ENCODE measurements at regions not wholly inside any gene's neighbourhood (a gene's known extent, or its start where the extent isn't known, plus 50 kb on each side); places are given as distances from the start of the nearest gene placed in this dataset.

DNA sequence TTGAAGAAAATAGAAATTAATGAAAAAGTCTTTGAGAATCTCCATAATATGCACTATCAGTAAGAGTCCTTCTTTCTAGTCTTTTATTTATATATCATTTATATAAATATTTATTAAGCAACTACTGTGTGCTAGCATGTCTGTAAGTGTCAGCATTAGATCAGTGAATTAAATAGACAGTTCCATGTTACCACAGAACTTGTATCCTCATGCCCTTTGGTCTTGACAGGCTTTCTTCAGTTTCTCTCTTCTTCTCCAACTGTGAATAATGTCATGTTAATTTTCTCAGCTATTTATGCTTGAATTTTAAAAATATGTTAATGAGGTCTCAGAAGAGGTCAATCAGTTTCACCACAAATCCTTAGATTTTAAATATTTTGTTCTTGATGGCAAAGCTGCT lies 389.6 kb upstream of the TRAM1L1 start:
- Histone ChIP-seq H3K4me1 (ENCODE audit: control insufficient read depth in 2 of 2, insufficient read depth in 2 of 2, low read length in 2 of 2) (no peaks in the 10 kb centered on the region), H3K9ac (ENCODE audit: low read depth in 1 of 2, low read length in 2 of 2) (no peak overlapping the region), H3K4me3 (ENCODE audit: low read length in 2 of 2) (no peak overlapping the region), H3K27me3 (ENCODE audit: control insufficient read depth in 2 of 2, insufficient read depth in 2 of 2, low read length in 2 of 2) (no peaks in the 10 kb centered on the region), H3K27ac (ENCODE audit: low read depth in 2 of 2, low read length in 2 of 2) (no peak overlapping the region), H3K9me3 (ENCODE audit: control insufficient read depth in 2 of 2, low read length in 2 of 2) (no peaks in the 10 kb centered on the region), H3K36me3 (ENCODE audit: control insufficient read depth in 2 of 2, insufficient read depth in 2 of 2, low read length in 2 of 2) (no peaks in the 10 kb centered on the region)

DNA sequence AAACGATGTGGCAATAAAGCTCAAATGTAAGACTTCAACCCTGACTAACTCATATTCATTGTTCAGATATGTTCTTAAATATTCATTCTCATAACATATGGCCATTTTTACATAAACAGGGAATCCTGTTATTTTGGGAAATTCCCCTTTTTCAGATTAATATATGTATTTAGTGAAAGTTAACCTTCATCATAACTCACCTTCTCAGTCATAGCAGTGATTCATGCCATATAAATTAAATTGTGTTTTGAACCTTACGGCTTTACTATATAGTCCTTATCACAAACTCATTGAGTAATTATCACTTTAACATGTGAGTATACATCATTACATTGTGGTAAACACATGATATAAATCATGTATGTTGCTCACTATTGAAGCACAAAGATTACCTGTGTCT lies 392.5 kb upstream of the TRAM1L1 start:
- no peaks in the 10 kb centered on the region for H3K4me1 ChIP-seq (ENCODE audit: control insufficient read depth in 2 of 2, insufficient read depth in 2 of 2, low read length in 2 of 2)
- no peaks in the 10 kb centered on the region for H3K27me3 ChIP-seq (ENCODE audit: control insufficient read depth in 2 of 2, insufficient read depth in 2 of 2, low read length in 2 of 2)
- H3K36me3 ChIP-seq (ENCODE audit: control insufficient read depth in 2 of 2, insufficient read depth in 2 of 2, low read length in 2 of 2), result no peaks in the 10 kb centered on the region

DNA sequence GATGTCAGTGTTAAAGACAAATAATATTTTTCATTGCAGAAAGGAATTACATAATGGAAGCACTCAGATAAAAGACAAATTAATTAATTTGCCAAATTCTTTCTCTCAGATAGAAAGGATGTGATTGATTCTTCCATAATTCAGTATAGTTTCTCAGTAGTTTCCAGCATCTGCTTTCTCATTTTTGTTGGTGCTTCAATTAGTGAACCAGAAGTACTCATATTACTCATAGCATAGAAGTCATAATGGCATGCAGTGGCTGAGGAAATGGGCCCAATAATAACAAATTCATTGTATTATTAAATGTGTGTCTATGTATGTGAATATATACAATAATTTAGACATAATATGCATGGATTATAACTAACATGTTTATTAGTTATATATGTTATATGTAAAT lies 393.3 kb upstream of the TRAM1L1 start:
- H3K9me3 ChIP-seq (ENCODE audit: control insufficient read depth in 2 of 2, low read length in 2 of 2), result no peaks in the 10 kb centered on the region
- H3K9ac ChIP-seq (ENCODE audit: low read depth in 1 of 2, low read length in 2 of 2), result no peak overlapping the region
- H3K4me1 ChIP-seq (ENCODE audit: control insufficient read depth in 2 of 2, insufficient read depth in 2 of 2, low read length in 2 of 2), result no peaks in the 10 kb centered on the region
- no peak overlapping the region for H3K4me3 ChIP-seq (ENCODE audit: low read length in 2 of 2)
- H3K27ac ChIP-seq (ENCODE audit: low read depth in 2 of 2, low read length in 2 of 2), result no peak overlapping the region
- no peaks in the 10 kb centered on the region for H3K27me3 ChIP-seq (ENCODE audit: control insufficient read depth in 2 of 2, insufficient read depth in 2 of 2, low read length in 2 of 2)
- H3K36me3 ChIP-seq (ENCODE audit: control insufficient read depth in 2 of 2, insufficient read depth in 2 of 2, low read length in 2 of 2), result no peaks in the 10 kb centered on the region

More for the DNA sequence above, 392.5 kb upstream of the TRAM1L1 start:
- H3K4me3 ChIP-seq (ENCODE audit: low read length in 2 of 2), result no peak overlapping the region
- no peaks in the 10 kb centered on the region for H3K9me3 ChIP-seq (ENCODE audit: control insufficient read depth in 2 of 2, low read length in 2 of 2)
- H3K27ac ChIP-seq (ENCODE audit: low read depth in 2 of 2, low read length in 2 of 2), result no peak overlapping the region
- H3K9ac ChIP-seq (ENCODE audit: low read depth in 1 of 2, low read length in 2 of 2), result no peak overlapping the region

DNA sequence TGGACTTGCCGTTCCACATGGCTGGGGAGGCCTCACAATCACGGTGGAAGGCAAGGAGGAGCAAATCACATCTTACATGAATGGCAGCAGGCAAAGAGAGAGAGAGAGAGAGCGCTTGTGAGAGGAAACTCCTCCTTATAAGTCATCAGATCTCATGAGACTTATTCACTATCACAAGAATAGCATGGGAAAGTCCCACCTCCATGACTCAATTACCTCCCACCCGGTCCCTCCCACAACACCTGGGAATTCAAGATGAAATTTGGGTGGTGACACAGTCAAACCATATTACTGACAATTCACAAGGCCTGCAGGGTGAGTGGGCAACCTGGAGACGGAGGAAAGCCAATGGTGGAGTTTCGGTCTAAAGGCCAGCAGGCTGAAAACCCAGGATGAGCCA lies 394.3 kb upstream of the TRAM1L1 start:
- Histone ChIP-seq H3K27me3 (ENCODE audit: control insufficient read depth in 2 of 2, insufficient read depth in 2 of 2, low read length in 2 of 2) (no peaks in the 10 kb centered on the region), H3K27ac (ENCODE audit: low read depth in 2 of 2, low read length in 2 of 2) (no peak overlapping the region), H3K9me3 (ENCODE audit: control insufficient read depth in 2 of 2, low read length in 2 of 2) (no peaks in the 10 kb centered on the region), H3K9ac (ENCODE audit: low read depth in 1 of 2, low read length in 2 of 2) (no peak overlapping the region), H3K36me3 (ENCODE audit: control insufficient read depth in 2 of 2, insufficient read depth in 2 of 2, low read length in 2 of 2) (no peaks in the 10 kb centered on the region), H3K4me1 (ENCODE audit: control insufficient read depth in 2 of 2, insufficient read depth in 2 of 2, low read length in 2 of 2) (no peaks in the 10 kb centered on the region), H3K4me3 (ENCODE audit: low read length in 2 of 2) (no peak overlapping the region)

DNA sequence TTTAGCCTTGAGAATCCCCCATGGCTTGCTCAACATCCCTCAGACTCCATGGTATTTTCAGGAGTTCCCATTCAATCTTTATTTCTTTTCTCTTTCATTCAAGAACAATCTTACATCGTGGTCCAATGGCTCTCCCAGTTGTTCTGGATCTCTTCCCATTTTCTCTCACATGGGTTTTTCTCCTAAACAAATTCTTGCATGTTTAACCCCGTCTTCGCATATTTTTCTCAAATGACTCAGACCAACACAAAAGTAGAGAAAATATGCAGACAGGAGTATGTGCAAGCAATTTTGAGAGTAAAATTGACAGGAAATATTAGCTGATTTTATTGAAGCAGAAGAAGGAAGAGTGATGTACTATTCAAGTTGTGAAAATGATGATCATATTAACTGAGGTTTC lies 396.4 kb upstream of the TRAM1L1 start:
- Histone ChIP-seq H3K4me3 (ENCODE audit: low read length in 2 of 2) (no peak overlapping the region), H3K36me3 (ENCODE audit: control insufficient read depth in 2 of 2, insufficient read depth in 2 of 2, low read length in 2 of 2) (no peaks in the 10 kb centered on the region), H3K27ac (ENCODE audit: low read depth in 2 of 2, low read length in 2 of 2) (no peak overlapping the region), H3K9ac (ENCODE audit: low read depth in 1 of 2, low read length in 2 of 2) (no peak overlapping the region), H3K27me3 (ENCODE audit: control insufficient read depth in 2 of 2, insufficient read depth in 2 of 2, low read length in 2 of 2) (no peaks in the 10 kb centered on the region), H3K4me1 (ENCODE audit: control insufficient read depth in 2 of 2, insufficient read depth in 2 of 2, low read length in 2 of 2) (no peaks in the 10 kb centered on the region), H3K9me3 (ENCODE audit: control insufficient read depth in 2 of 2, low read length in 2 of 2) (no peaks in the 10 kb centered on the region)

DNA sequence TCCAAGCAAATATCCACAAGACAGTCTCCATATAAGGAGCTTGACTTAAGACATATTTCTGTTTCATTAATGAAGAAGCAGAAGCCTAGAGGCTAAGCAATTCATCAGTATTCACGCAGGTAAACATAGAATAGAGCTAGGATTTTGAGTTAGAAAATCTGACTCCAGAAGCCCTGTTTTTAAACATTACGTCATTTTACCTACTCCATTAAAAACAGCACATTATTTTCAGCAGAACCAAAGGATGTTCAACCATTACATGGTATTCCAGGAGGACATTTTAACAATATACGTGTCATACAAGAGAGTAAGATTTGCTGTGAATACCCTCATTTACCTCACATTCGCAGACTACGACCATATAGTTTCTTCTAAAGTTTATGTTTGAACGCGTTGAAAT lies 403.3 kb upstream of the TRAM1L1 start:
- no peaks in the 10 kb centered on the region for H3K27me3 ChIP-seq (ENCODE audit: control insufficient read depth in 2 of 2, insufficient read depth in 2 of 2, low read length in 2 of 2)
- H3K36me3 ChIP-seq (ENCODE audit: control insufficient read depth in 2 of 2, insufficient read depth in 2 of 2, low read length in 2 of 2), result no peaks in the 10 kb centered on the region
- H3K9ac ChIP-seq (ENCODE audit: low read depth in 1 of 2, low read length in 2 of 2), result no peak overlapping the region
- H3K4me3 ChIP-seq (ENCODE audit: low read length in 2 of 2), result no peak overlapping the region
- no peak overlapping the region for H3K27ac ChIP-seq (ENCODE audit: low read depth in 2 of 2, low read length in 2 of 2)
- no peaks in the 10 kb centered on the region for H3K9me3 ChIP-seq (ENCODE audit: control insufficient read depth in 2 of 2, low read length in 2 of 2)
- no peaks in the 10 kb centered on the region for H3K4me1 ChIP-seq (ENCODE audit: control insufficient read depth in 2 of 2, insufficient read depth in 2 of 2, low read length in 2 of 2)

DNA sequence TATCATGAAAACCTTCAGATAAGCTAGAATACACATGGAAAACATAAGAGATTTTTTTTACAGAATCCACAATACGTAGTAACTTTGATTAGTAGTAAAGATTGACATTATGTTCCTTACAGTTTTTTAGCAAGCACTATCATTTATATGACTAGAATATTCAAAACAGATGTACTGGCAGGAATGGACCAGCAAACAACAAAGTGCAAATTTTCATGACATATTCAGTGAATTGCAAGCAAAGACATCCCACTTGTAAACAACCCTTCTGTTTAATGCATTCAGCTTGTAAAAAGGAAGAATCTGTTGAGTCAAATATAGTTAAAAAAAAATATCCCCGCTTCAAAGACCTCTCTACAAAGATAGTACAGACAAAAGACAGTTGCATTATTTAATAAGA lies 403.7 kb upstream of the TRAM1L1 start:
- H3K9ac ChIP-seq (ENCODE audit: low read depth in 1 of 2, low read length in 2 of 2), result no peak overlapping the region
- no peaks in the 10 kb centered on the region for H3K9me3 ChIP-seq (ENCODE audit: control insufficient read depth in 2 of 2, low read length in 2 of 2)
- H3K4me1 ChIP-seq (ENCODE audit: control insufficient read depth in 2 of 2, insufficient read depth in 2 of 2, low read length in 2 of 2), result no peaks in the 10 kb centered on the region
- no peak overlapping the region for H3K4me3 ChIP-seq (ENCODE audit: low read length in 2 of 2)
- no peaks in the 10 kb centered on the region for H3K36me3 ChIP-seq (ENCODE audit: control insufficient read depth in 2 of 2, insufficient read depth in 2 of 2, low read length in 2 of 2)
- H3K27me3 ChIP-seq (ENCODE audit: control insufficient read depth in 2 of 2, insufficient read depth in 2 of 2, low read length in 2 of 2), result no peaks in the 10 kb centered on the region
- no peak overlapping the region for H3K27ac ChIP-seq (ENCODE audit: low read depth in 2 of 2, low read length in 2 of 2)

DNA sequence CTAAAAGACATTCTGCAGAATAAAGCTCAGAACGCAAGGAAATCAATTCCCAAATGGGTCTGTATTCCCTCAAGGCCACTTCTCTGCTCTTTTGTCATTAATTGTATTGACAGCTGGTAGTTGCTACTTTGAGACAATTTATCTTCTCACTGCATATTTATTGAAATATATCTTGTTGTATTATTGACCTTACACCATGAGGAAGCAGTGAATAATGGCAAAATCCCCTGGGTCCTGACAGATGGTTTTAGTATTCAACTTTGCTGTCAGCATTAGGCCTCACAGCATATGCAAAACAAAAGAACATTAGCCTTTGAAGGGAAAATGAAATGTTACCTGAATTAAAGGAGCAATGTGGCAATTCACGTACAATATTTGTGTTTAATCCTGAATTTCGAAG lies 406.1 kb upstream of the TRAM1L1 start:
- H3K27me3 ChIP-seq (ENCODE audit: control insufficient read depth in 2 of 2, insufficient read depth in 2 of 2, low read length in 2 of 2), result no peaks in the 10 kb centered on the region
- H3K4me1 ChIP-seq (ENCODE audit: control insufficient read depth in 2 of 2, insufficient read depth in 2 of 2, low read length in 2 of 2), result no peaks in the 10 kb centered on the region
- H3K4me3 ChIP-seq (ENCODE audit: low read length in 2 of 2), result no peak overlapping the region
- H3K9ac ChIP-seq (ENCODE audit: low read depth in 1 of 2, low read length in 2 of 2), result no peak overlapping the region
- no peaks in the 10 kb centered on the region for H3K36me3 ChIP-seq (ENCODE audit: control insufficient read depth in 2 of 2, insufficient read depth in 2 of 2, low read length in 2 of 2)
- H3K9me3 ChIP-seq (ENCODE audit: control insufficient read depth in 2 of 2, low read length in 2 of 2), result no peaks in the 10 kb centered on the region
- no peak overlapping the region for H3K27ac ChIP-seq (ENCODE audit: low read depth in 2 of 2, low read length in 2 of 2)

DNA sequence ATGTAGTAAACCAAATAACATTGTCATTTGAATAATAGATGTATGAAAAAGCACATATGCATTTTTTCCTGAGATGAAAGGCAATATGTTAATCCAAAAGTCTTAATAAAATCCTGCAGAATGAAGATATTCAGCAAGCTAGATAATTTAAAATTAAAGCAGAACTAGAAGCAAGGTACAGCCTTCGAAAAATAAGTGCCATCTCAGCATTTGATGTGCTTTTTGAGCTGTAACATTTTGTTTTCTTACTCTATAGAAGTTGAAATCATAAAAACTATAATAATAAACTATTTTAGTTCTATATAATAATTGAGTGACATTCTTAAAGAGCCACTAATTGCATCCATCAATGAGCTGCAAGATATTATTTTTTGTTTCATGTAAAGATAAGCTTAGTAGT lies 410.4 kb upstream of the TRAM1L1 start:
- no peaks in the 10 kb centered on the region for H3K36me3 ChIP-seq (ENCODE audit: control insufficient read depth in 2 of 2, insufficient read depth in 2 of 2, low read length in 2 of 2)
- no peaks in the 10 kb centered on the region for H3K27me3 ChIP-seq (ENCODE audit: control insufficient read depth in 2 of 2, insufficient read depth in 2 of 2, low read length in 2 of 2)
- no peaks in the 10 kb centered on the region for H3K9me3 ChIP-seq (ENCODE audit: control insufficient read depth in 2 of 2, low read length in 2 of 2)
- no peak overlapping the region for H3K27ac ChIP-seq (ENCODE audit: low read depth in 2 of 2, low read length in 2 of 2)
- no peak overlapping the region for H3K4me3 ChIP-seq (ENCODE audit: low read length in 2 of 2)
- no peak overlapping the region for H3K9ac ChIP-seq (ENCODE audit: low read depth in 1 of 2, low read length in 2 of 2)
- H3K4me1 ChIP-seq (ENCODE audit: control insufficient read depth in 2 of 2, insufficient read depth in 2 of 2, low read length in 2 of 2), result no peaks in the 10 kb centered on the region

DNA sequence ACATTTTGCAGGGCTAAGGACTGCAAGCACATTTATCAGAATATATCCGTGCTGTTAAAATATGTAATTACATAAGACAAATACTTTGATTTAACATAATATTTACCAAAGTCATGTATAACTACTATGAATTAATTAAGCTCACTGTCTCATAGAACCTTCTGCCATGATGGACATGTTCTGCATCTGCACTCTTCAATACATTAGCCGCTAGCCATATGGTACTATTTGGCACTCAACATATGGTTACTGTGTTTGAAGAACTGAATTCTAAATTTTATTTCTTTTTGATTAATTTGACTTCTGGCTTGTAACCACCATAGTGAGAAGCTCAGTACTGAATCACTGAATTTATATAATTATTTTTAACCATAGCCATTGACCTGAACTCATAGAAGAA lies 427.0 kb upstream of the TRAM1L1 start:
- Histone ChIP-seq H3K27ac (ENCODE audit: low read depth in 2 of 2, low read length in 2 of 2) (no peak overlapping the region), H3K36me3 (ENCODE audit: control insufficient read depth in 2 of 2, insufficient read depth in 2 of 2, low read length in 2 of 2) (no peaks in the 10 kb centered on the region), H3K4me1 (ENCODE audit: control insufficient read depth in 2 of 2, insufficient read depth in 2 of 2, low read length in 2 of 2) (no peaks in the 10 kb centered on the region), H3K4me3 (ENCODE audit: low read length in 2 of 2) (no peak overlapping the region), H3K9ac (ENCODE audit: low read depth in 1 of 2, low read length in 2 of 2) (no peak overlapping the region), H3K9me3 (ENCODE audit: control insufficient read depth in 2 of 2, low read length in 2 of 2) (no peaks in the 10 kb centered on the region), H3K27me3 (ENCODE audit: control insufficient read depth in 2 of 2, insufficient read depth in 2 of 2, low read length in 2 of 2) (no peaks in the 10 kb centered on the region)
